ENCODE measurements at regions not wholly inside any gene's neighbourhood (a gene's known extent, or its start where the extent isn't known, plus 50 kb on each side); places are given as distances from the start of the nearest gene placed in this dataset.

- Histone ChIP-seq H3K36me3 (ENCODE audit: control insufficient read depth in 2 of 2, insufficient read depth in 1 of 2, low read length in 2 of 2) (no peaks in the 10 kb centered on the region), H3K4me1 (ENCODE audit: control insufficient read depth, insufficient read depth, low read length) (0 out of 2 replicates have a peak, but pooled peaks cover 2% of the 10 kb centered on the region), H3K9me3 (ENCODE audit: control insufficient read depth, insufficient read depth, low read depth, low read length) (no peaks in the 10 kb centered on the region), H3K27ac (ENCODE audit: extremely low read depth, low read depth, low read length) (no peak overlapping the region), H3K4me3 (ENCODE audit: low read depth, low read length) (no peak overlapping the region)
- no peak for TF ChIP-seq ZNF664 (tag by site-specific recombination; IDR thresholded peaks at IDR 0.05)
- no peak for TF ChIP-seq ZSCAN4 (tag by site-specific recombination; IDR thresholded peaks at IDR 0.05)
- TF ChIP-seq ZBTB11 (tag by site-specific recombination; conservative IDR thresholded peaks at IDR 0.05; ENCODE audit: low read depth) = no peak
- no peak for TF ChIP-seq ZNF621 (tag by site-specific recombination; IDR thresholded peaks at IDR 0.05)
- TF ChIP-seq ZNF692 (tag by site-specific recombination; IDR thresholded peaks at IDR 0.05) = no peak
- TF ChIP-seq ZNF768 (tag by site-specific recombination; IDR thresholded peaks at IDR 0.05) = no peak
- no peak for TF ChIP-seq ZNF211 (tag by site-specific recombination; IDR thresholded peaks at IDR 0.05; ENCODE audit: low read depth)
- TF ChIP-seq PATZ1 (tag by site-specific recombination; IDR thresholded peaks at IDR 0.05) = no peak
- TF ChIP-seq ZNF148 (tag by site-specific recombination; IDR thresholded peaks at IDR 0.05; ENCODE audit: borderline replicate concordance) = no peak
- TF ChIP-seq GFI1B (tag by site-specific recombination; IDR thresholded peaks at IDR 0.05) = no peak
- TF ChIP-seq SALL2 (tag by site-specific recombination; IDR thresholded peaks at IDR 0.05; ENCODE audit: borderline replicate concordance) = no peak
- ChIA-PET CTCF (interaction anchor here (0.5 to 1.5 kb wide), 6 partner anchors 9 to 299 kb away, joined by 3 to 7 read pairs (median 4); no protein-coding TSS in a partner anchor), POLR2A (no interaction called here)
These were observed 184.7 kb upstream of the ZCCHC13 start for GRCh38 chrX:74119016-74119910.

All from HEK293 (cell line).